Liver (tissue), 8 donors: ENCODE measurements at regions not wholly inside any gene's neighbourhood (a gene's known extent, or its start where the extent isn't known, plus 50 kb on each side); places are given as distances from the start of the nearest gene placed in this dataset.

Experiments used
- DNase-seq: peaks from one replicate; pipeline ENCODE4 v3.0.0-alpha.2; 2017; ENCODE audit warnings: low spot score
- H3K27ac ChIP-seq, 2 donors: one replicate each; pipeline ENCODE4 v1.7.0; 2013; ENCODE audit warnings: inconsistent platforms in 2 of 2, low read length in 2 of 2, control low read depth in 1 of 2, low read depth in 1 of 2, mild to moderate bottlenecking in 1 of 2
- H3K27me3 ChIP-seq, 4 donors: one replicate each; pipeline versions ENCODE4 v1.6.1 to v1.7.0; 2013; ENCODE audit warnings: low read length in 3 of 4, inconsistent platforms in 1 of 4, mild to moderate bottlenecking in 1 of 4, moderate library complexity in 1 of 4; ENCODE audit not compliant: control insufficient read depth in 4 of 4, insufficient read depth in 4 of 4
- H3K36me3 ChIP-seq, 4 donors: one replicate each; pipeline versions ENCODE4 v1.6.1 to v1.7.0; 2013; ENCODE audit warnings: low read length in 3 of 4, mild to moderate bottlenecking in 3 of 4, low read depth in 1 of 4, moderate library complexity in 1 of 4; ENCODE audit not compliant: control insufficient read depth in 4 of 4, insufficient read depth in 3 of 4
- H3K4me1 ChIP-seq, 4 donors: one replicate each; pipeline versions ENCODE4 v1.6.1 to v1.7.0; 2013; ENCODE audit warnings: low read length in 3 of 4, mild to moderate bottlenecking in 3 of 4, moderate library complexity in 1 of 4; ENCODE audit not compliant: control insufficient read depth in 4 of 4, insufficient read depth in 4 of 4
- H3K4me3 ChIP-seq, 3 donors: one replicate each; pipeline versions ENCODE4 v1.6.1 to v1.7.0; 2013; ENCODE audit warnings: low read length in 3 of 3, control low read depth in 1 of 3, low read depth in 1 of 3, mild to moderate bottlenecking in 1 of 3
- H3K9ac ChIP-seq, 2 donors: one replicate each; pipeline ENCODE4 v1.7.0; 2013; ENCODE audit warnings: low read length in 2 of 2, mild to moderate bottlenecking in 2 of 2, moderate library complexity in 2 of 2, control low read depth in 1 of 2, low read depth in 1 of 2
- H3K9me3 ChIP-seq, 4 donors: one replicate each; pipeline versions ENCODE4 v1.6.1 to v1.7.0; 2013; ENCODE audit warnings: low read length in 3 of 4; ENCODE audit not compliant: control insufficient read depth in 4 of 4
- CTCF ChIP-seq: fragments of 150-350 bp; IDR thresholded peaks from 2 replicates; pipeline ENCODE4 v1.5.1; 2017; ENCODE audit warnings: improper control_type of control experiment, low read depth, low read length; ENCODE audit not compliant: missing input control
- EGR1 ChIP-seq, 2 donors: IDR thresholded peaks; 2 replicates each; pipeline ENCODE4 v1.6.1; 2016 to 2018; ENCODE audit warnings: antibody characterized with exemption in 2 of 2, low read depth in 2 of 2
- FOXA1 ChIP-seq: IDR thresholded peaks from 2 replicates; pipeline ENCODE4 v1.6.1; 2016; ENCODE audit warnings: antibody characterized with exemption
- FOXA2 ChIP-seq: IDR thresholded peaks from 2 replicates; pipeline ENCODE4 v1.6.1; 2016; ENCODE audit warnings: antibody characterized with exemption
- GABPA ChIP-seq, 2 donors: IDR thresholded peaks in 1 of 2; conservative IDR thresholded peaks in 1 of 2; 2 replicates each; pipeline ENCODE4 v1.6.1; 2016; ENCODE audit warnings: antibody characterized with exemption in 2 of 2, mild to moderate bottlenecking in 1 of 2, moderate library complexity in 1 of 2
- HNF4A ChIP-seq, 2 donors: conservative IDR thresholded peaks; 2 replicates each; pipeline ENCODE4 v1.6.1; 2016; ENCODE audit warnings: antibody characterized with exemption in 2 of 2, mild to moderate bottlenecking in 2 of 2
- HNF4G ChIP-seq: IDR thresholded peaks from 2 replicates; pipeline ENCODE4 v1.6.1; 2016; ENCODE audit warnings: antibody characterized with exemption
- JUND ChIP-seq, 2 donors: IDR thresholded peaks; 2 replicates each; pipeline ENCODE4 v1.6.1; 2016; ENCODE audit warnings: antibody characterized with exemption in 2 of 2
- NR2F2 ChIP-seq: IDR thresholded peaks from 2 replicates; pipeline ENCODE4 v1.6.1; 2016; ENCODE audit warnings: antibody characterized with exemption
- RAD21 ChIP-seq, 2 donors: IDR thresholded peaks; 2 replicates each; pipeline ENCODE4 v1.6.1; 2016; ENCODE audit warnings: antibody characterized with exemption in 2 of 2, mild to moderate bottlenecking in 2 of 2
- RXRA ChIP-seq, 2 donors: IDR thresholded peaks; 2 replicates each; pipeline ENCODE4 v1.6.1; 2017 to 2018; ENCODE audit warnings: antibody characterized with exemption in 2 of 2, mild to moderate bottlenecking in 1 of 2
- SP1 ChIP-seq: IDR thresholded peaks from 2 replicates; pipeline ENCODE4 v1.6.1; 2018; ENCODE audit warnings: antibody characterized with exemption, mild to moderate bottlenecking
- TAF1 ChIP-seq: conservative IDR thresholded peaks from 2 replicates; pipeline ENCODE4 v1.6.1; 2016; ENCODE audit warnings: antibody characterized with exemption, mild to moderate bottlenecking
- YY1 ChIP-seq: IDR thresholded peaks from 2 replicates; pipeline ENCODE4 v1.6.1; 2016; ENCODE audit warnings: antibody characterized with exemption, mild to moderate bottlenecking
- ZBTB33 ChIP-seq: IDR thresholded peaks from 2 replicates; pipeline ENCODE4 v1.6.1; 2016; ENCODE audit warnings: antibody characterized with exemption
- WGBS: extraction: QIAGEN DNeasy Blood & Tissue Kit; methylation state at CpG from one replicate; pipeline ENCODE4 v1.1.7; 2013; 5-methylcytosine and 5-hydroxymethylcytosine counted together
- TF ChIP-seq, protein P1 (sequence below): IDR thresholded peaks from 2 replicates; pipeline ENCODE4 v1.6.1; 2016; ENCODE audit warnings: antibody characterized with exemption
- TF ChIP-seq, protein P2 (sequence below): IDR thresholded peaks from 2 replicates; pipeline ENCODE4 v1.6.1; 2016; ENCODE audit warnings: antibody characterized with exemption
- donor health status: healthy.
- donor health status: healthy.
- donor health status: healthy.
- donor health status: healthy.
- donor health status: healthy.

DNA sequence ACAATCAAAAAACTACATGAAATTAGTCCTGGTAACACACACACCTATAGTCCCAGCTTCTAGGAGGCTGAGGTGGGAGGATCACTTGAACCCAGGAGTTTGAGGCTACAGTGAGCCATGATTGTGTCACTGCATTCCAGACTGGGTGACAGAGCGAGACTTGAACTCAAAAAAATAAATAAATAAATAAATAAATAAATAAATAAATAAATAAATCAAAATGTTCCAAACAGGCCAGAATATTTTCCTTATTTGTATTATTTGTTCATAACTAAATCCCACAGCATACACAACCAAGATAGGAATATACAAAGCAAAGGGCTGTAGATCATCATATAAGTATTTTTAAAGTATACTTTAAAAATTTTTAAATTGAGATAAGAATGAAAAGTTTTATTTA, 537.2 kb upstream of the CDH8 start (continued):
- no peak for TF ChIP-seq ZBTB33
- TF ChIP-seq SP1, result no peak
- no peak for TF ChIP-seq RAD21 (IDR thresholded peaks at IDR 0.05)
- no peak for TF ChIP-seq FOXA2

DNA sequence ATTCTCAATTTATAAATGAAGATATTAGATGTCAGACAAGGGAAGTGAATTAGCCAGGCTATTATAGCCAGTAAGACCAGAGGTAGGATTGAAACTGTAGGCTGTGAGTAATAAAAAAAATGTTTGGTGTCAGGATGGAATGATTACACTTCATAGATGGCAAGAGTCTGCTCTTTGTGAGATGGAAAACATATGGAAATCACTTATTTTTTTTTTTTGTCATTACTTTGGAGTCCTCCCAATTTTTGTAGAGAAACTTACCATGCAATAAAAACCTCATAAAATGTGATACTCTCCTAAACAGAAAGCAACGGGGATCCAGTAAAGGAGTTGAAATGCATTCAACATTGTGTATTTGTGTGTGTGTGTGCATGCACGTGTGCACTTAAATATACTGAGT, 532.7 kb upstream of the CDH8 start:
- no peaks in the 10 kb centered on the region for H3K27me3 ChIP-seq
- H3K27ac ChIP-seq, result no peak overlapping the region
- H3K9ac ChIP-seq, result no peak overlapping the region
- TF ChIP-seq GABPA (IDR thresholded peaks at IDR 0.05 in 1 of 2, conservative IDR thresholded peaks at IDR 0.05 in 1 of 2), result no peak
- no peak for TF ChIP-seq JUND (IDR thresholded peaks at IDR 0.05)
- TF ChIP-seq, protein P1, sequence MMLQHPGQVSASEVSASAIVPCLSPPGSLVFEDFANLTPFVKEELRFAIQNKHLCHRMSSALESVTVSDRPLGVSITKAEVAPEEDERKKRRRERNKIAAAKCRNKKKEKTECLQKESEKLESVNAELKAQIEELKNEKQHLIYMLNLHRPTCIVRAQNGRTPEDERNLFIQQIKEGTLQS, result no peak
- TF ChIP-seq YY1, result no peak
- TF ChIP-seq, protein P2, sequence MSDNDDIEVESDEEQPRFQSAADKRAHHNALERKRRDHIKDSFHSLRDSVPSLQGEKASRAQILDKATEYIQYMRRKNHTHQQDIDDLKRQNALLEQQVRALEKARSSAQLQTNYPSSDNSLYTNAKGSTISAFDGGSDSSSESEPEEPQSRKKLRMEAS, result no peak
- TF ChIP-seq HNF4A (conservative IDR thresholded peaks at IDR 0.05), result no peak
- no peak for TF ChIP-seq TAF1
- TF ChIP-seq ZBTB33, result no peak
- no peak for TF ChIP-seq CTCF
- TF ChIP-seq HNF4G, result no peak
- TF ChIP-seq FOXA2, result no peak
- TF ChIP-seq RAD21 (IDR thresholded peaks at IDR 0.05), result no peak
- no peak for TF ChIP-seq NR2F2
- no peaks in the 10 kb centered on the region for H3K9me3 ChIP-seq
- no peaks in the 10 kb centered on the region for H3K4me1 ChIP-seq
- no peaks in the 10 kb centered on the region for H3K36me3 ChIP-seq
- H3K4me3 ChIP-seq, result no peak overlapping the region
- 70% methylated on average over 2 of the region's 2 CpGs for WGBS
- no peak for DNase-seq

GRCh38 chr16:62565706-62566105, 529.5 kb upstream of the CDH8 start:
- Histone ChIP-seq H3K9ac (no peak overlapping the region), H3K4me1 (no peaks in the 10 kb centered on the region), H3K27me3 (no peaks in the 10 kb centered on the region), H3K36me3 (no peaks in the 10 kb centered on the region), H3K9me3 (no peaks in the 10 kb centered on the region), H3K4me3 (no peak overlapping the region), H3K27ac (no peak overlapping the region)
- 47% methylated on average over 1 of the region's 1 CpG for WGBS
- DNase-seq, result no peak
- no peak for TF ChIP-seq HNF4A (conservative IDR thresholded peaks at IDR 0.05)
- no peak for TF ChIP-seq SP1
- TF ChIP-seq JUND (IDR thresholded peaks at IDR 0.05), result no peak
- TF ChIP-seq ZBTB33, result no peak
- TF ChIP-seq RAD21 (IDR thresholded peaks at IDR 0.05), result no peak
- no peak for TF ChIP-seq EGR1 (IDR thresholded peaks at IDR 0.05; ENCODE audit: low read depth in 2 of 2)
- TF ChIP-seq CTCF, result no peak
- no peak for TF ChIP-seq GABPA (IDR thresholded peaks at IDR 0.05 in 1 of 2, conservative IDR thresholded peaks at IDR 0.05 in 1 of 2)
- TF ChIP-seq NR2F2, result no peak
- TF ChIP-seq FOXA2, result no peak
- TF ChIP-seq, protein P1, result no peak
- TF ChIP-seq FOXA1, result no peak
- TF ChIP-seq TAF1, result no peak
- TF ChIP-seq RXRA (IDR thresholded peaks at IDR 0.05), result no peak
